ENCODE measurements at regions not wholly inside any gene's neighbourhood (a gene's known extent, or its start where the extent isn't known, plus 50 kb on each side); places are given as distances from the start of the nearest gene placed in this dataset.

DNA sequence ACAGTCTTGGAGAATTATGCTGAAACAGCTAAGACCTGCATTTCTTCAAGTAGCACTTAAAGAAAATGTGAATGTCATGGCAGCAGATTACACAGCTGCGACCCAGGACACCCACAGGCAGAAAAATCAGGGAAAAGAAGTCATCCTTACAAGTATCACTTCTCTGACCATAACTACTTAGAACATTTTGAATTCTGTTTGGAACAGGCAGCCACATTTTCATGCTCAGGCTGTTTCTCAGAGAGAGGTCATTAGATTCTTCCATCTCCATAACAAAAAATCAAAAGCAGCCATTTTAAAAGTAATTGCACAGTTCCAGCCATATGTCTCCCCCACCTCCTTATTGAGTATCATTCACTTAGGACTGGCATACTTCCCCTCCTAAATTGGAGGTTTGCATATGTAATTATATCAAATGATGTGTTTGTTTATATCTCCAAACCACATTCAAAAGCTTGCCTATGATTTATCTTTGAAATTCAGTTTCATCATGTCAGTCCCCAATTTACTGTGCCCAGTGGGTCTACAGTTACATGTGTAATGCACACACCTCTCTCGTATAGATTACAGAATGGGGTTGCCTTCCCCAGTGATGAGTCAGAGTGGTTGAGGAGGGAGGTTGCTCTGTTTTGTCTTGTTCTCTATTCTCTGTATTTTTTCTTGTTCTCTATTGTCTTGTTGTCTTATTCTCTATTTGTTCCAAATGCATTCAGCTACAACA is 276.5 kb upstream of the MTNR1B start:
- TF ChIP-seq CTCF (conservative IDR thresholded peaks at IDR 0.05 in 1 of 2, IDR thresholded peaks at IDR 0.05 in 1 of 2; ENCODE audit: low read depth in 1 of 2, low read length in 2 of 2): no peak
- TF ChIP-seq EZH2 (IDR thresholded peaks at IDR 0.05; ENCODE audit: low read length, missing control alignments): no peak
